Superior temporal gyrus (tissue), 1 donor: ENCODE measurements at regions not wholly inside any gene's neighbourhood (a gene's known extent, or its start where the extent isn't known, plus 50 kb on each side); places are given as distances from the start of the nearest gene placed in this dataset.

ENCODE experiments used
- DNase-seq: peaks from one replicate; pipeline ENCODE4 v3.0.0-alpha.2; 2016; ENCODE audit errors: extremely low spot score

GRCh38 chr2:7210712-7211111, 293.5 kb downstream of the RNF144A start:
- no peak for DNase-seq

GRCh38 chr2:7225848-7226247, 308.6 kb downstream of the RNF144A start:
- DNase-seq, result no peak

- no peak for DNase-seq
Observed at GRCh38 chr2:7226501-7226900, 309.3 kb downstream of the RNF144A start.

- no peak for DNase-seq
Observed at GRCh38 chr2:7233126-7233525, 315.9 kb downstream of the RNF144A start.

GRCh38 chr2:7237466-7237865, 320.3 kb downstream of the RNF144A start:
- no peak for DNase-seq

- DNase-seq, result no peak
Observed at GRCh38 chr2:7239078-7239477, 321.9 kb downstream of the RNF144A start.

GRCh38 chr2:7241041-7241745, 324.0 kb downstream of the RNF144A start:
- no peak for DNase-seq

- no peak for DNase-seq
Observed at GRCh38 chr2:7242189-7242867, 325.1 kb downstream of the RNF144A start.

GRCh38 chr2:7243276-7243675, 326.1 kb downstream of the RNF144A start:
- no peak for DNase-seq

GRCh38 chr2:7256377-7256776, 339.2 kb downstream of the RNF144A start:
- no peak for DNase-seq

- DNase-seq, result no peak
Observed at GRCh38 chr2:7262727-7263126, 345.5 kb downstream of the RNF144A start.

- DNase-seq, result no peak
Observed at GRCh38 chr2:7264791-7265190, 347.6 kb downstream of the RNF144A start.

GRCh38 chr2:7265286-7265685, 348.1 kb downstream of the RNF144A start:
- no peak for DNase-seq

GRCh38 chr2:7269106-7269643, 352.0 kb downstream of the RNF144A start:
- no peak for DNase-seq

GRCh38 chr2:7270011-7270431, 352.8 kb downstream of the RNF144A start:
- DNase-seq, result no peak

- no peak for DNase-seq
Observed at GRCh38 chr2:7272210-7272609, 355.0 kb downstream of the RNF144A start.

- no peak for DNase-seq
Observed at GRCh38 chr2:7278984-7279383, 361.8 kb downstream of the RNF144A start.

- no peak for DNase-seq
Observed at GRCh38 chr2:7279421-7279949, 362.3 kb downstream of the RNF144A start.

GRCh38 chr2:7280790-7281189, 363.6 kb downstream of the RNF144A start:
- DNase-seq, result no peak

GRCh38 chr2:7281231-7282201, 364.3 kb downstream of the RNF144A start:
- no peak for DNase-seq

GRCh38 chr2:7286120-7286519, 368.9 kb downstream of the RNF144A start:
- no peak for DNase-seq

- DNase-seq, result no peak
Observed at GRCh38 chr2:7288484-7288883, 371.3 kb downstream of the RNF144A start.
